CD4-positive, alpha-beta T cell treated with Interleukin-21 for 1 hour (primary cell): ENCODE measurements at regions not wholly inside any gene's neighbourhood (a gene's known extent, or its start where the extent isn't known, plus 50 kb on each side); places are given as distances from the start of the nearest gene placed in this dataset.
"Not testable (repeated sequence)": the region's sequence is repeated elsewhere in the genome, so short reads cannot be mapped to it uniquely, and the experiment has no call there.

ENCODE experiments used
- DNase-seq: peaks from one replicate; pipeline ENCODE4 v3.0.0-alpha.2; 2020

GRCh38 chr14:105663818-105664596 lies 137.6 kb downstream of the TMEM121 start:
- DNase-seq = not testable (repeated sequence)

GRCh38 chr14:105664691-105665090 lies 138.3 kb downstream of the TMEM121 start:
- DNase-seq = no peak

- DNase-seq = no peak
Measured at GRCh38 chr14:105665247-105665950, 139.0 kb downstream of the TMEM121 start.

GRCh38 chr14:105665951-105666277 lies 139.5 kb downstream of the TMEM121 start:
- DNase-seq = no peak

- DNase-seq = no peak
Measured at GRCh38 chr14:105666420-105666819, 140.0 kb downstream of the TMEM121 start.

GRCh38 chr14:105666991-105667662 lies 140.7 kb downstream of the TMEM121 start:
- DNase-seq = not testable (repeated sequence)

- not testable (repeated sequence) for DNase-seq
Measured at GRCh38 chr14:105667663-105668020, 141.3 kb downstream of the TMEM121 start.

- not testable (repeated sequence) for DNase-seq
Measured at GRCh38 chr14:105668021-105668420, 141.6 kb downstream of the TMEM121 start.

GRCh38 chr14:105668471-105669230 lies 142.3 kb downstream of the TMEM121 start:
- not testable (repeated sequence) for DNase-seq

- DNase-seq = not testable (repeated sequence)
Measured at GRCh38 chr14:105669231-105669610, 142.8 kb downstream of the TMEM121 start.

GRCh38 chr14:105669646-105670045 lies 143.3 kb downstream of the TMEM121 start:
- DNase-seq = not testable (repeated sequence)

- not testable (repeated sequence) for DNase-seq
Measured at GRCh38 chr14:105672450-105673200, 146.2 kb downstream of the TMEM121 start.

GRCh38 chr14:105675433-105675832 lies 149.1 kb downstream of the TMEM121 start:
- not testable (repeated sequence) for DNase-seq

GRCh38 chr14:105675905-105676670 lies 149.7 kb downstream of the TMEM121 start:
- not testable (repeated sequence) for DNase-seq

- DNase-seq = not testable (repeated sequence)
Measured at GRCh38 chr14:105678057-105678456, 151.7 kb downstream of the TMEM121 start.

GRCh38 chr14:105678996-105679958 lies 152.9 kb downstream of the TMEM121 start:
- DNase-seq = not testable (repeated sequence)

- not testable (repeated sequence) for DNase-seq
Measured at GRCh38 chr14:105679959-105680735, 153.8 kb downstream of the TMEM121 start.

- not testable (repeated sequence) for DNase-seq
Measured at GRCh38 chr14:105680736-105681098, 154.3 kb downstream of the TMEM121 start.

- DNase-seq = not testable (repeated sequence)
Measured at GRCh38 chr14:105681606-105682185, 155.3 kb downstream of the TMEM121 start.
